CD4-positive, alpha-beta T cell treated with Interferon alpha-2 for 1 hour (primary cell): ENCODE measurements at regions not wholly inside any gene's neighbourhood (a gene's known extent, or its start where the extent isn't known, plus 50 kb on each side); places are given as distances from the start of the nearest gene placed in this dataset.
"Not testable (repeated sequence)": the region's sequence is repeated elsewhere in the genome, so short reads cannot be mapped to it uniquely, and the experiment has no call there.

Source experiments
- DNase-seq, 2 donors: peaks; one replicate each; pipeline ENCODE4 v3.0.0-alpha.2; 2020 to 2022

- DNase-seq = no peak
Observed at GRCh38 chr6:128580224-128581110, 60.1 kb upstream of the PTPRK start.

- not testable (repeated sequence) for DNase-seq
Observed at GRCh38 chr6:128575254-128575653, 54.9 kb upstream of the PTPRK start.

GRCh38 chr6:128574402-128574801 lies 54.0 kb upstream of the PTPRK start:
- DNase-seq = no peak

GRCh38 chr6:128573036-128573435 lies 52.6 kb upstream of the PTPRK start:
- DNase-seq = no peak

- no peak for DNase-seq
Observed at GRCh38 chr6:128572294-128572693, 51.9 kb upstream of the PTPRK start.

GRCh38 chr6:128570680-128571063 lies 50.3 kb upstream of the PTPRK start:
- DNase-seq = no peak

GRCh38 chr6:128569732-128570679 lies 49.6 kb upstream of the PTPRK start:
- no peak for DNase-seq
